Germinal center (tissue), 1 donor: ENCODE measurements at regions not wholly inside any gene's neighbourhood (a gene's known extent, or its start where the extent isn't known, plus 50 kb on each side); places are given as distances from the start of the nearest gene placed in this dataset.
"Not testable (repeated sequence)": the region's sequence is repeated elsewhere in the genome, so short reads cannot be mapped to it uniquely, and the experiment has no call there.

Experiments
- DNase-seq: peaks from one replicate; pipeline ENCODE4 v3.0.0; 2012; ENCODE audit warnings: mixed read lengths, low spot score

DNA sequence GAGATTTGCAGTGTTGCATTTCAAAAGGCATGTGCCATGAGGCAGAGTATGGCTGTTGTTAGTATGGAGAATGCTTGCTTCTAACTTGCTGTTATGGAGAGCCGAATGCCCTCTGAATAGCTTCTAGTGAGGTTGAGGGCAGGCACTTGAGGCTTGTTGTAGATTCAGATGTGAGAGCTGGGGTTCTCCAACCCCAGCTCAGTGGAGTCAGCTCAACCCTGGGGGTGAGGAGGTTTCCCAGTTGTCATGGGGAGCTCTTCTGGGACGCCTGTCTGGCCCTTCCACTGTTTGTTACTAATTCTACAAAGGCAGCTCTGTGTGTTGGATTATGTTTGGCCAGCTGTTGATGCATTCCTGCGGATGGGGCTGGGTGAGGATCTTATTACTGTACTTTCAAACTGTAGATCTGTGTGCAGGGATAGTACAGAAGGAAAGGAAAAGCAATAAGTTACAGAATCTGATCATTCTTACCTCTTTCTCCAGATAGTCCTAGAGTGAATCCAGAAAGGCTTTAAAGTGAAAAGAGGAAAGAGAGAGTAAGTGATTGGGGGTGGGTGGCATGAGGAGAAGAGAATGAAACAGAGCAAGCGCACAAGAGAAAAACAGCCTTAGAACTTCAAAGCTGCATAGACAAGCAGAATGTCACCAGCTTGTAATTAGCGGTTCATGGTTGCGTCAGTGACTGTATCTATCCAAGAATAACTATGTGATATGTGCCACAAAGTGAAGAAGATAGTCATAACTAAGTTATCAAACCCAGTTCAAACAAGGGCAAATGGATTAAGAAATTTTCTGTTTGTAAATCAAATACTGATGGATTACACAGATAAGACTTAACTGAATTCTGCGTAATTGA is 148.7 kb downstream of the PRL start:
- no peak for DNase-seq

DNA sequence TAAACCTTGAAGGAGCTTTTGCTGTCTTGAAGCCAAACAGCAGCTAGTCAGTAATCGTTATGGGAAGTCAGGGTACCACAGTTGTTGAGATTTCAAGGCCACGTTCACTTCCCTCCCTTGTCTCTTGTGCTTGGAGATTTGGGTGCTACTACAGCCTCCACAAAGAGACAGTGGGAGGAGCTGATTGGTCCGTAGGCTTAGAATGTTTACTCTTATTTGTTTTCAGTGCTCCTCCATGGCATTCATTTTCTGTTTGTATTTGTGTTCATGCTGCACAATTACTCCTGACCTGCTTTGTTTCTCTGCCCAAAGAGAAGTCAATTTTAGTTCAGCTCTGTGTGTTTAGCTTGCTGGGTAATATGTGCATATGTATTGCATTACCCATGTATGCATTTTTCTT is 147.7 kb downstream of the PRL start:
- no peak for DNase-seq

DNA sequence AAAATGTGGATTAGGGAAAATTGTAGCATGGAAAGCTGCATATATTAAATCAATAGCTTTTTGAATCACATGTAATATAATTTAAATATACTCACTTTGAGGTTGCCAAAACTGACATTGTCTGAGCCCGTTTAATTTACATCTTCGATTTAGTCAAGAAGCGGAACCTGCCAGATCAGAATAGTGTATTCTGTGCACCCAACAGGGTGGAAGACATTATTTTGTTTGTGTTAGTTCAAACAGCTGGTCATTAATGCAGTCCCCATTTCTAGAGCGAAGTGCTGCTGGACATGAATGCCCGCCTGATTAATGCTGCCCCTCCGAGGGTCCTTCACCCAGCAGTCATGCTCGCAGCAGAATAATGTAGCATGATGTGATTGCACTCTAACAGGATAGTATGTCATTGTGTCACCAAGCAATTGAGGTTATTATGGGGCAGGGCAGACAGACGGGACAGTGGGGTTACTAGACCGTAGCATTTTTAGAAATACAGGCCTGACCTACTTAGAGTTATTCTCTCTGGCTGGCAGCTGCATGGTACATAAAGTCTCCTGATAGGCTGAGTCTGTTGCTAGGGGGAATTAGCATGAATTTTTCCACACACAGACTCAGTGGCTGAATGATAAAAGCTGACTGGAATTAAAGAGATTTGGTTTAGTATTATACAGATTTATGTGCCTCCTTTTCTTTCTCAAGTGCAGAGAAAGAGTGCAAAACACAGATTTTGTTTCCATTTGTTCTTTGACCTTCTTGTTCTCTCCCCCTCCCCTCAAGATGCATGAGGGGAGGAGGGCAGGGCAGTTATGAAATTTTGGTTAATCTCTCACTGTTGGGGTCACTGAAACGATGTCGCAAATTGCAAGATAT is 147.1 kb downstream of the PRL start:
- no peak for DNase-seq

DNA sequence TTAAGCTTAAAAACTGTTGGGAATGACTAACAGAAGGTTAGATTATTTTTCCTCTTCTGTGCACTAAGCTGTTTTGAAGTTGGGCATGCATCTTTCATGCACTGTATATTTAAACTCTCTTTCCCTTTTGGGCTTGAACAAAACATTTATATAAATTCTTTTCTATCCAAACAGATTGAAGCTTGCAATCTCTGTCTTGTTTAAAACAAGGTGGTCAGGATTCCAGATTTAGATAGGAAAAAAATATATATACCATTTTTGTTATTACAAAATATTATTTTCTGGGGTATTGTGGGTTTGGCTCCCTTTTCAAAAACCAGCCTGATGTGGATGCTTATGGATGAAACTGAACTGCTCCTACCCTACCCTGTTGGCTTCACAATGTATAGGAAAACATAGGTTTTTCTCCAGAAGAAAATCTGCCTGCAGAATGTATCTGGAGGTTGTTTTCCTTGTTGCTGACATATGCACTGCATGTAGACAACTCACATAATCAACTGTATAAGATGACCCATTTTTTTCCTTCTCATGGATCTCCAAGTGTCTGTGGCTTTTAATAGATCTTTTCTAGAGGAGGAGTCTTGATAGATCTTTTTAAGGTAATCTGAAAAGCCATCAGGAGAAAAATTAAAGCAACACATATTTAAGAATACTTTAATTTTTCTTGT is 146.3 kb downstream of the PRL start:
- DNase-seq, result no peak

DNA sequence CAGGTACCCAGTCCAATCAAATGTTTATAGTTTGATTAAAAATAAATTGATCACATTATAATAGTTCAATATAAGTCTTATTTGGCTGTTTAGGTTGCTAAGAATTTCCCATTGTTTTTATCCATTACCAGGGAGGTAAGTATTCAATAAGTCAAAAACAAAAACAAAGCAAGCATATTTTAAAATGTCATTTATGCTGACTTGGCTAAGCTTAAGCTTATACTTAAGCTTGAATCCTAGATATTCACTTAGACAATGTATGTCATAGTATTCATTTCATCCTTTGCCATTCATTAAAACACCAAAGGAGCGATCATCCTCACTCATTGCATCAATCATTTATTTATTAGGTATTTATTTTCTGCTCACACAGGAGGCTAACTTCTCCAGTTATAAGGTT is 144.9 kb downstream of the PRL start:
- DNase-seq, result no peak

DNA sequence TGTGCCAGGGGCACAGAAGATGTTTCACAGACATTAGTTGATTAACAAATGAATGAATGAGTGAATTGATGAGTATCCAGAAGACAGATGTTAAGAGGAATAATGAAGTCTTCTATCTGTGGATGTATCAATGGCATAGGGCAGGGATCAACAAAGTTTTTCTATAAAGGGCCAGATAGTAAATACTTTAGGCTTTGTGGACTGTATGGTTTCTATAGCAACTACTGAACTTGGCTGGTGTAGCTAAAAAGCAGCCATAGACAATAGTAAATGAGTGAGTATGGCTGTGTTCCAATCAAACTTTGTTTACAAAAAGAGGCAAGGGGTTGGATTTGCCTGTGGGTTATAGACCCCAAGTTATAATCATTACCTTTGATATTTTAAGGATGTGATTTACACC is 144.0 kb downstream of the PRL start:
- no peak for DNase-seq

DNA sequence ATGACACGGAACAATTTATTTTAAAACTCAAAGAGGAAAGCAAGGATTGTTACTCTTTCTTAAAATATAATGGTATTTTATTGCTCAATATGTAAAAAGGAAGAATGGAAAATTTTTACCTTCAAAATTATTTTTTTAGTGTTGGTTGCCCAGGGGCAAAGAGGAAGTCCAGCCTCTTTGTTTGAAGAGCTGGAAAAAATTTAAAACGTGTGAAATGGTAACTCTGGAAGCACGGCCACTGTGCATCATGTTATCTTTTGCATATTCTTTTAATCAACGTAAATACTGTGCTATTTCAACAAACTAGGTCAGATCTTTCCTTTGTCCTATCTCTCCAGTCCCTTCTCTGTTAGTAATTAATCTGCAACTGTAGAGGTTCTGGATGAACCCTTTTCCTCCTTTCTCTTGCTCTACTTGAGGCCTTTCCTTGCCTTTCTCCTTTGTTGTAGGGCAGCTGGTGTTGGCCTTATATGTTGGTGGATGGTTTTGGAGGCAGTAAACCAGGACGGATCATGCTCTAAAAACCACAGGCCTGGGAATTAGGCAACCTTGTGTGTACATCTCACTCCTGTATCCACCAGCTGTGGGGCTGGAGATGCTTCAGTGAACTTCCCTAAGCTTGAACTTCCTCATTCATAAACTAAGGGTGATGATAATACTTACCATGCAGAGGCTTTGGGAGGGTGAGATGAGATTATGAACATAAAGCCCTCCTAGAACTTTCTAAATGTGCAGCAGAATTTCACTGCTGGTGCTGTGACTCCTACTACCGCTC is 143.3 kb downstream of the PRL start:
- no peak for DNase-seq

DNA sequence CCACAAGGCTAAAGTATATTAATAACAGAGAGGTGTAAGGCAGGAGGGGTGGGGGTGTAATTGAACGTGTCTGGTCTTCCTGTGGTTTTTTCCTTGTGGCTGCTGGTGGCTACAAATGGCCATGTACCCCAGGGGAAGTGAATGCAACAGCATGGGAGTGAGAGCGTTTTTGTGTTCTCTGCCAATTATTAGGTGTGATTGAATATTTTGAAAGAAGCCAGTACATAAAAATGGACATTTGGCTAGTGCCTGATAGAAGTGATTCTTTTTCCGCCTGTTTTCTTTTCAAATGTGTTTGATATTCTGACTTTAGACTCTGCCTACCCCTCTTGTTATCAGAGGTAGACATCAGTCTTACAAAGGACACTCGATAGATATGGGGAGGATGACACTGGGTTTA is 141.3 kb downstream of the PRL start:
- DNase-seq, result no peak

DNA sequence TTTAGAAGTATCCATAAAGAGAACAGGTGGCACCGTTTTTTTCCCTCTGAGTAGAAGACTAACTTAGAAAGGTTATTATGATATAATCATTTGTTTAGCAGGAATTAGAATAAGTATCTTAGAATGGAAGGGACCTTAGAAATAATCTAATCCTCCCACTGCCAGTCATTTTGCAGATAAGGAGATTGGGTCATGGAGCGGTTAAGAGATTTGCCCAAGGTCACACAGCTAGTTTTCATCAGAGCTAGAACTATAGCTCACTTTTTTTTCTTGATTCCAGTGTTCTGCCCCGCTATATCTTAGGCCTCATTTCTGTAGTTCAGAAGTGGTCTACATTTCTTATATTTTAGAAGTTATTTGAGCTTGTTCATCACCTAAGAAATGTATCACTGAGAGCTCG is 139.6 kb downstream of the PRL start:
- DNase-seq, result no peak

DNA sequence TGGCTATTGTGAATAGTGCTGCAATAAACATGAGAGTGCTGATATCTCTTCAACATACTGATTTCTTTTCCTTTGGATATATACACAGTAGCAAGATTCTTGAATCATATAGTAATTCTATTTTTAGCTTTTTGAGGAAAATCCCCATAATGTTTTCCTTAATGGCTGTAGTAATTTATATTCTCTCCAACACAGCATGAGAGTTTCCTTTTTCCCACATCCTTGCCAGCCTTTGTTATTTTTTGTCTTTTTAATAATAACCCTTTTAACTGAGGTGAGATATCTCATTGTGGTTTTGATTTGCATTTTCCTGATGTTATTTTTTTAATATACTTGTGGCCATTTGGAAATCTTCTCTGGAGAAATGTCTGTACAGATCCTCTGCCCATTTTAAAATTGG is 132.6 kb downstream of the PRL start:
- no peak for DNase-seq

DNA sequence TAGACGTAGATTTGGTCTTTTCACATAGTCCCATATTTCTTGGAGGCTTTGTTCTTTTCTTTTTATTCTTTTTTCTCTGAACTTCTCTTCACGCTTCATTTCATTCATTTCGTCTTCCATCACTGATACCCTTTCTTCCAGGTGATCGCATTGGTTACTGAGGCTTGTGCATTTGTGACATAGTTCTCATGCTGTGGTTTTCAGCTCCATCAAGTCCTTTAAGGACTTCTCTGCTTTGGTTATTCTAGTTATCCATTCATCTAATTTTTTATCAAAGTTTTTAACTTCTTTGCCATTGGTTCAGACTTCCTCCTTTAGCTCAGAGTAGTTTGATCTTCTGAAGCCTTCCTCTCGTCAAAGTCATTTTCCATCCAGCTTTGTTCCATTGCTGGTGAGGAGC is 125.8 kb downstream of the PRL start:
- DNase-seq, result not testable (repeated sequence)

DNA sequence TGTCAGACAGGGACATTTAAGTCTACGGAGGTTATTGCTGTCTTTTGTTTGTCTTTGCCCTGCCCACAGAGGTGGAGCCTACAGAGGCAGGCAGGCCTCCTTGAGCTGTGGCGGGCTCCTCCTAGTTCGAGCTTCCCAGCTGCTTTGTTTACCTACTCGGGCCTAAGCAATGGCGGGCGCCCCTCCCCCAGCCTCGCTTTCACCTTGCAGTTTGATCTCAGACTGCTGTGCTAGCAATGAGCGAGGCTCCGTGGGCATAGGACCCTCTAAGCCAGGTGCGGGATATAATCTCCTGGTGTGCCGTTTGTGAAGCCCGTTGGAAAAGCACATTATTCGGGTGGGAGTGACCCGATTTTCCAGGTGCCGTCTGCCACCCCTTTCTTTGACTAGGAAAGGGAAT is 125.0 kb downstream of the PRL start:
- not testable (repeated sequence) for DNase-seq

DNA sequence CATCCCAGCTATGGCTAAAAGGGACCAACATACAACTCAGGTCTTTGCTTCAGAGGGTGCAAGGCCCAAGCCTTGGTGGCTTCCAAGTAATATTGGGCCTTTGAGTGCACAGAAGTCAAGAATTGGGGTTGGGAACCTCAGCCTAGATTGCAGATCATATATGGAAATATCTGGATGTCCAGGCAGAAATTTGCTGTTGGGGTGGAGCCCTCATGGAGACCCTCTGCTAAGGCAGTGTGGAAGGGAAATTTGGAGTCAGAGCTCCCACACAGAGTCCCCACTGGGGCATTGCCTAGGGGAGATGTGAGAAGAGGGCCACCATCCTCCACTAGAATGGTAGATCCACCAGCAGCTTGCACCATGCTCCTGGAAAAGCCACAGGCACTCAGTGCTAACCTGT is 123.5 kb downstream of the PRL start:
- no peak for DNase-seq

DNA sequence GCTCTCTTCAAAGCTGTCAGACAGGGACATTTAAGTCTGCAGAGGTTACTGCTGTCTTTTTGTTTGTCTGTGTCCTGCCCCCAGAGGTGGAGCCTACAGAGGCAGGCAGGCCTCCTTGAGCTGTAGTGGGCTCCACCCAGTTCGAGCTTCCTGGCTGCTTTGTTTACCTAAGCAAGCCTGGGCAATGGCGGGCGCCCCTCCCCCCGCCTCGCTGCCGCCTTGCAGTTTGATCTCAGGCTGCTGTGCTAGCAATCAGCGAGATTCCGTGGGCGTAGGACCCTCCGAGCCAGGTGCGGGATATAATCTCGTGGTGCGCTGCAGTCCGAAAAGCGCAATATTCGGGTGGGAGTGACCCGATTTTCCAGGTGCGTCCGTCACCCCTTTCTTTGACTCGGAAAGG is 116.6 kb downstream of the PRL start:
- not testable (repeated sequence) for DNase-seq

DNA sequence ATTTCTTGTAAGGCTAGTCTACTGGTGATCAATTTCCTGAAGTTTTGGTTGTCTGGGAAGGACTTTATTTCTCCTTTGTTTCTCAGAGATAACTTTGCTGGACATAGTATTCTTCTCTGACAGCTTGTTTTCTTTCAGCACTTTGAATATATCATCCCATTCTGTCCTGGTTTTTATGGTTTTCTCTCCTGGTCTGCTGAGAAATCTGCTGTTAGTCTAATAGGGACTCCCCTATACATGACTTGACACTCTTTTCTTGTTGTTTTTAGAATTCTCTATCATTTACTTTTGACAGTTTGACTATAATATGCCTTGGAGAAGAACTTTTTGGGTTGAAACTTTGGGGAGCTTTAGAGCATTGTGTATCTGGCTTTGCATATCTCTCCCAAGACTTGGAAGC is 112.5 kb downstream of the PRL start:
- DNase-seq, result no peak

DNA sequence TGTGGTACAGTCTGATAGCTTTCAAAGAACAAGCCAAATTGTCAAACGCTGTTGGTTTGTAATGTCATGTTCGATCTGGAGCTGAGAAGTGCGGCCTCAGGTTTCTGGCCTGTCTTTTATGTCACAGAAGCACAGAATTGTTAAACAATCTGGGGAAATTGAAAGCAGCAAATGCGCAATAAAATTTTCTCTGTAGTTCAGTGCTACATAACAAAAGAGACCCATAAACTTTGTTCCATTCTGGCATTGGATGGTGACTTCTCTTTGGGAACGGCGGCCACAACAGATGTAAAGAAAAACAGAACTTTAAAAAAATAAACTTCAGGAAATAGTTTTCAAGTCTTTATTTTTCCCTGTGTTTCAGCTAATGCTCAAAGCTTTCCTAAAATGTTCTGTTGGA is 106.9 kb downstream of the PRL start:
- no peak for DNase-seq

DNA sequence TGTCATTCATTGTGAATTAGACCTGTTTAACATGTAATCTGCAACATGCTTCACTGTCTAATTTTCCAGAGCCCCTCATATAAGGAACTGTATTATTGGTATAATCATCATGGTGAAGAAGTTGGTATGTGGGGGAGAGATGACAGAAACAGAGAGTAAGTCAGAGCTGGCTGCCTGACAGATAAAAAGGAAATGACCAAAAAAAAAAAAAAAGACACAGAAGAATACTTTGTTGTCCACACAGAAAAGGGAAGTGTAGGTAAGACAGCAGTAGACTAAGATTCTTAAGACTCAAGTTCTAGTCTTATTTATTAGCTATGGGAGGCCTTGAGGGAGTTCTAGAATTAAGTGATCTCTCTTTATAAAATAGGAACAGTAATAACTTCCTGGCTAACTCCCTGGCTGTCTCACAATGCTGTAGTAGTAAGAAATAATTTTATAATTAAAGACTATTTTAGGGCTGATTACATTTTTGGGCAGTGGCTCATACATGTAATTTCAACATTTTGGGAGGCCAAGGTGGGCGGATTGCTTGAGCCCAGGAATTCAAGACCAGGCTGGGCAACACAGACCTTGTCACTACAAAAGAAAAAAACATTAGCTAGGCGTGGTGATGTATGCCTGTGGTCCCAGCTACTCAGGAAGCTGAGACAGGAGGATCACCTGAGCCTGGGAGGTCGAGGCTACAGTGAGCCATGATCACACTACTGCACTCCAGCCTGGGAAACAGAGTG is 102.5 kb downstream of the PRL start:
- no peak for DNase-seq

DNA sequence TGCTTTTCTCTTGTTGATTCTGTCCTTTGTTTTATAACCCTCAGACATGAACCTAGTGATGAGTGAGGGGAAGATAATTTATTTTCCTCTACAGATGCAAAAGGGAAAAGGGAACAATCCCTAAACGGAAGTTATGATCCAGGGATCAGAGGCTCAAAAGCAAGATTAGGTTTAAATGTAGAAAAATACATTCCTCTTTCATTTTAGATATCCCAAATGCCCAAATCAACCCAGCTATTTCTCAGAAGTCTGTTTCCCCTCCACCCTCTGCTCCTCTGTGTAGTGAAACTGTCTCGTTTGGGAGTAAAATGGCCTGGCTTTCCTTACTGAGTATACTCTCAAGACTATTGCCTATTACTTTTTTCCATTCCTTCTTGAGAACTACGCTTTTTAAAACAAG is 97.1 kb downstream of the PRL start:
- DNase-seq, result no peak

DNA sequence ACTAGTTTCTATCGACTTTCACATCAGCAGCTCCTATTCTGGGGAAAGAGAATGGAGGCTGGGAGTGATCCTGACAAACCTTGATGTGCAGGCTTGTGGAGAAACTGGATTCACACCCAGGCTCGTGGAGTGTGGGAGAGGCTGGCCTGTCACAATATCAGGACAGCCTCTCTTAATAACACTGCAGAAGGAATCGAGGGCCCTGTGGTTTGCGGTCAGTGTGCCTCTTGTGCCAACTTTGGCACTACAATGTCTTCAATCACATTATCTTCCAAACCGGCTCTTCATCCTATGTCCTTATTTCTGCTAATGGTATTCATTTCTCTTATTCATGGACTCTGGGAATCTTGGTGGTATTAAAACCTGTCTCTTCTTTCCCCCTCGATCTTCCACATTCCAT is 92.7 kb downstream of the PRL start:
- DNase-seq, result no peak

DNA sequence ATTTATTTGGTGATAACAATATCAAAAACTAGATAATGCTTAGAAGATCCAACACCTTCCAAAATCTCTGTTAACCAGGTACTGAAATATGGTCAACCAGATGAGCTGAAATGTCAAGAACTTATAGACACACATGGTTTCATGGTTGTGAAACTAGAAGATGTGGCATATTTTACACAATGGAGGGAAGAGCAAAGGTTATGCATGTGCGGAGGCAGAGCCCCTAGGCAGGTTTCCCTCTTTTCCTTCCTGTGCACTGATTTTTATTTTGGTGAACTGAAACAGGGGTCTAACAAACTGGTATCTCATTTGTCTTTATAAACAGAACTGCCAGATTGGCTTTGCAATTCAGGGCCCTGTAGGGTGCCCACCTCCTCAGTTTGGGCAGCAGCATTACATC is 91.6 kb downstream of the PRL start:
- DNase-seq, result no peak

DNA sequence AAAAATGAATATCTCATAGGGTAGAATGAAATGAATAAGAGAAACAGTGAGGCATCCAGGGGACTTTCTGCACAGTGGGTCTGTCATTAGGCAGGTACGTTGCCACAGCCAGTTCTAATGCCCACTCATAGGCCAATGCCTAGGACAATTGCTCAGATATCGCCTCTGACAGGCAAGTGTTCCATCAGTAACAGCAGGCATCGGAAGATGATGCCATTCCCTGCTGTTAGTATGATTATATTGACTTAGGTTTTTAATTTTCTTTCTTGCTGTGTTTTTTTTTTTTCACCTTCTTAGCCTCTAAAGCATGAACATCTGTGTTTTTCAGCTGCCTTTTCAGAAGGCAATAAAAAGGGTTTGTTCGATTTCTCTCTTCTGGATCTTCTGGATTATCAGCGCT is 90.7 kb downstream of the PRL start:
- no peak for DNase-seq
